Heart right ventricle (tissue), 16 donors: ENCODE measurements at regions not wholly inside any gene's neighbourhood (a gene's known extent, or its start where the extent isn't known, plus 50 kb on each side); places are given as distances from the start of the nearest gene placed in this dataset.

ENCODE experiments used
- ATAC-seq, 8 donors: fragments of 200-7000 bp; cut with Tn5 transposase; one replicate each; pipeline ENCODE4 v1.9.1; 2020; ENCODE audit warnings: mild to moderate bottlenecking in 8 of 8, moderate library complexity in 8 of 8, moderate number of reproducible peaks in 1 of 8
- DNase-seq, 2 donors: peaks; one replicate each; pipeline ENCODE4 v3.0.0-alpha.2; 2020
- H3K27ac ChIP-seq, 10 donors: fragments of 200-600 bp; sonication (generic) in 2 of 10; one replicate each; pipeline versions ENCODE4 v1.5.0 to v1.8.0; 2020 to 2022; ENCODE audit warnings: mild to moderate bottlenecking in 3 of 10
- H3K27me3 ChIP-seq, 7 donors: fragments of 200-600 bp; one replicate each; pipeline ENCODE4 v1.8.0; 2021 to 2022; ENCODE audit warnings: mild to moderate bottlenecking in 2 of 7
- H3K36me3 ChIP-seq, 9 donors: fragments of 200-600 bp; sonication (generic) in 1 of 9; one replicate each; pipeline versions ENCODE4 v1.5.0 to v1.8.0; 2020 to 2022; ENCODE audit warnings: mild to moderate bottlenecking in 2 of 9
- H3K4me1 ChIP-seq, 9 donors: fragments of 200-600 bp; sonication (generic) in 1 of 9; one replicate each; pipeline versions ENCODE4 v1.5.0 to v1.8.0; 2020 to 2022; ENCODE audit warnings: mild to moderate bottlenecking in 4 of 9
- H3K4me3 ChIP-seq, 10 donors: fragments of 200-600 bp; sonication (generic) in 2 of 10; one replicate each; pipeline versions ENCODE4 v1.5.0 to v1.8.0; 2020 to 2022; ENCODE audit warnings: mild to moderate bottlenecking in 7 of 10, moderate library complexity in 2 of 10
- H3K9me3 ChIP-seq, 11 donors: fragments of 200-600 bp in 10 of 11; sonication (generic) in 2 of 11; one replicate each; pipeline versions ENCODE4 v1.5.0 to v1.8.0; 2013 to 2022; ENCODE audit warnings: mild to moderate bottlenecking in 2 of 11, control low read depth in 1 of 11, moderate library complexity in 1 of 11
- WGBS, 2 donors: extraction: QIAGEN DNeasy Blood & Tissue Kit; methylation state at CpG; one replicate each; pipeline ENCODE4 v1.1.7; 2013; ENCODE audit warnings: inconsistent platforms in 1 of 2; 5-methylcytosine and 5-hydroxymethylcytosine counted together
- intact Hi-C, 10 donors: fragments of 100-400 bp; cut with DNase I; formaldehyde crosslinking; loops; one replicate each; pipeline versions ENCODE4 v1.11.1 to v1.14.2; 2022
- TF ChIP-seq, protein P1 (sequence below), 9 donors: fragments of 200-600 bp; sonication (generic) in 2 of 9; IDR thresholded peaks; one replicate each; pipeline versions ENCODE4 v1.5.0 to v1.8.0; 2021 to 2022; ENCODE audit warnings: antibody characterized with exemption in 9 of 9, mild to moderate bottlenecking in 5 of 9, moderate library complexity in 1 of 9
- donor health status: Arrhythmogenic right ventricular cardiomyopathy.
- donor health status: ischemic (EF 13 %, LVEDD 7.1; RV severe dilation, severe dysfunction).
- donor health status: healthy with polysubstance abuse.
- donor health status: DM: no; HTN: yes; CAD: no.
- donor health status: DM: no; HTN: no; CAD: no.
- donor health status: ischemic (EF 25% LVEDD 6.9; RV normal size, moderate dysfunction).
- donor health status: ischemic (EF 25% LVEDD 5.7; RV mildly dilated, moderate dysfunction).
- donor health status: healthy.
- donor health status: DM: yes; HTN: yes; CAD: no.
- donor health status: Ischemic cardiomyopathy.
- donor health status: ischemic (EF 35%, LVEDD 5.7; RV mildly dilated, moderate dysfunction).
- donor health status: nonischemic (EF 11% LVEDD 7.7; RV severe dilation, severe dysfunction).
- donor health status: DM: yes; HTN: yes; CAD: no.
- donor health status: PGD.
- donor health status: ischemic (EF 29% LVEDD 5.4; RV normal size, mild dysfunction).
- donor health status: nonischemic (EF 23%, LVEDD 6.1; RV moderate dilation, normal function).

DNA sequence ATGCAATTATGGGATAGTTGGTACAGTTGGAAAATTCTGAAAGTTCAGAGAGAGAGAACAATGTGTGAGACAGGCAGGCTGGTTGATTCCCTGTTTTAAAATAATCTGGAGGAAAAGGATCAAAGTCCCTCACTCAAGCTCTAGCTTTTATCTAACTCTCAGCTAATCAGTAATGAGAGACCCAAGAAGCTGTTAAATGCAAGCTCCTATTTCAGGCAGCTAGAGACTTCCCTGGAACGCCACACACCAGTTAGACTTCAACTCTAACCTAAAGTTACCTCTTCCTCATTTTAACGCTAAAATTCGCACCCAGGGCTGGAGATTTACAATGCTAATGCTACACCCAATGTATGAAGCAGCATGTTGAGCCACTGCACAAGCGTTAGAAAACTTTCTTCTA lies 243.1 kb downstream of the EN1 start:
- Histone ChIP-seq H3K27ac (no peak overlapping the region), H3K4me1 (no peaks in the 10 kb centered on the region), H3K9me3 (peaks cover 0 to 6% (median 0%) of the 10 kb centered on the region in 11 donors), H3K27me3 (peaks cover 0 to 5% (median 0%) of the 10 kb centered on the region in 7 donors), H3K36me3 (no peaks in the 10 kb centered on the region), H3K4me3 (no peak overlapping the region)
- WGBS, 2 donors, result 35 to 49% methylated on average over 4 of the region's 4 CpGs
- no peak for DNase-seq
- intact Hi-C loops, result no loop called here
- ATAC-seq, result no peak
- TF ChIP-seq, protein P1, sequence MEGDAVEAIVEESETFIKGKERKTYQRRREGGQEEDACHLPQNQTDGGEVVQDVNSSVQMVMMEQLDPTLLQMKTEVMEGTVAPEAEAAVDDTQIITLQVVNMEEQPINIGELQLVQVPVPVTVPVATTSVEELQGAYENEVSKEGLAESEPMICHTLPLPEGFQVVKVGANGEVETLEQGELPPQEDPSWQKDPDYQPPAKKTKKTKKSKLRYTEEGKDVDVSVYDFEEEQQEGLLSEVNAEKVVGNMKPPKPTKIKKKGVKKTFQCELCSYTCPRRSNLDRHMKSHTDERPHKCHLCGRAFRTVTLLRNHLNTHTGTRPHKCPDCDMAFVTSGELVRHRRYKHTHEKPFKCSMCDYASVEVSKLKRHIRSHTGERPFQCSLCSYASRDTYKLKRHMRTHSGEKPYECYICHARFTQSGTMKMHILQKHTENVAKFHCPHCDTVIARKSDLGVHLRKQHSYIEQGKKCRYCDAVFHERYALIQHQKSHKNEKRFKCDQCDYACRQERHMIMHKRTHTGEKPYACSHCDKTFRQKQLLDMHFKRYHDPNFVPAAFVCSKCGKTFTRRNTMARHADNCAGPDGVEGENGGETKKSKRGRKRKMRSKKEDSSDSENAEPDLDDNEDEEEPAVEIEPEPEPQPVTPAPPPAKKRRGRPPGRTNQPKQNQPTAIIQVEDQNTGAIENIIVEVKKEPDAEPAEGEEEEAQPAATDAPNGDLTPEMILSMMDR (IDR thresholded peaks at IDR 0.05), result no peak

- ATAC-seq (no peak), DNase-seq (no peak)
- intact Hi-C loops, result no loop called here
- no peaks in the 10 kb centered on the region for H3K36me3 ChIP-seq
- H3K27ac ChIP-seq, result no peak overlapping the region
- TF ChIP-seq, protein P1 (IDR thresholded peaks at IDR 0.05), result no peak
- H3K4me3 ChIP-seq, result no peak overlapping the region
- WGBS, 2 donors, result 80 to 87% methylated on average over 3 of the region's 3 CpGs
- peaks cover 0 to 5% (median 0%) of the 10 kb centered on the region in 7 donors for H3K27me3 ChIP-seq
- no peaks in the 10 kb centered on the region for H3K4me1 ChIP-seq
- H3K9me3 ChIP-seq, result peaks cover 0 to 16% (median 0%) of the 10 kb centered on the region in 11 donors
These were observed 248.3 kb downstream of the EN1 start for GRCh38 chr2:118599141-118599540.

DNA sequence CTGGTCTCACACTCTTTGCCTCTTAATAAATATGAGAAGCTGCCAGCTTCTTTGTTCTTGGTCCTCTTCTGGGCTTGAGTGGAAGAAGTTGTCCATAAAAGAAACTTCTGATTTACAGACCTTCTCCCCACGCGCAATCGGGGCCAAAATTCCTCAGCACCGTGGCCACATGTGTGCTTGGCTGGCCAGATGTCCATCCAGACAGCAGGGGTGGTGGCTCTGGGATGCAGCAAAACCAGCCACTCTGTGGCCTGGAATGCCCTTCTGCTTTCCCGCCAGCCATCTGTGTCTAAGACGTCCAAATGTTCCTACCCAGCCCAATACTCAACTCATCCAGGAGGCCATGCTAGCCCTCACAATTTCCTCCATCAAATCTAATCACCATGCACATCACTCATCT lies 250.8 kb downstream of the EN1 start:
- ATAC-seq, result no peak
- no peak overlapping the region for H3K27ac ChIP-seq
- intact Hi-C loops, result no loop called here
- DNase-seq, result no peak
- WGBS, 2 donors, result 91 to 93% methylated on average over 6 of the region's 6 CpGs
- no peaks in the 10 kb centered on the region for H3K27me3 ChIP-seq
- no peaks in the 10 kb centered on the region for H3K36me3 ChIP-seq
- H3K4me1 ChIP-seq, result no peaks in the 10 kb centered on the region
- TF ChIP-seq, protein P1 (IDR thresholded peaks at IDR 0.05), result no peak
- no peak overlapping the region for H3K4me3 ChIP-seq
- H3K9me3 ChIP-seq, result peaks cover 0 to 10% (median 0%) of the 10 kb centered on the region in 11 donors

- H3K27ac ChIP-seq, result no peak overlapping the region
- no peaks in the 10 kb centered on the region for H3K36me3 ChIP-seq
- WGBS, 2 donors, result 85 to 89% methylated on average over 1 of the region's 1 CpG
- DNase-seq (no peak), ATAC-seq (no peak)
- no peak overlapping the region for H3K4me3 ChIP-seq
- intact Hi-C loops, result no loop called here
- H3K4me1 ChIP-seq, result no peaks in the 10 kb centered on the region
- H3K9me3 ChIP-seq, result peaks cover 0 to 7% (median 0%) of the 10 kb centered on the region in 11 donors
- H3K27me3 ChIP-seq, result peaks cover 0 to 5% (median 0%) of the 10 kb centered on the region in 7 donors
- TF ChIP-seq, protein P1 (IDR thresholded peaks at IDR 0.05), result no peak
These were observed 254.2 kb downstream of the EN1 start for GRCh38 chr2:118593257-118593656.
